HG03139 (cell line): ENCODE measurements at regions not wholly inside any gene's neighbourhood (a gene's known extent, or its start where the extent isn't known, plus 50 kb on each side); places are given as distances from the start of the nearest gene placed in this dataset.
"Not testable (repeated sequence)": the region's sequence is repeated elsewhere in the genome, so short reads cannot be mapped to it uniquely, and the experiment has no call there.

Experiments used
- ATAC-seq: cut with Tn5 transposase; IDR thresholded peaks from one replicate; pipeline ENCODE4 v1.9.1; 2021; ENCODE audit not compliant: unreplicated experiment

GRCh38 chr5:45042283-45042682 is 233.5 kb downstream of the MRPS30 start:
- no peak for ATAC-seq

GRCh38 chr5:45057564-45057963 is 248.8 kb downstream of the MRPS30 start:
- ATAC-seq = no peak

GRCh38 chr5:45060724-45061123 is 252.0 kb downstream of the MRPS30 start:
- no peak for ATAC-seq

- no peak for ATAC-seq
Observed at GRCh38 chr5:45062044-45062443, 253.3 kb downstream of the MRPS30 start.

- ATAC-seq = no peak
Observed at GRCh38 chr5:45081082-45081481, 272.3 kb downstream of the MRPS30 start.

GRCh38 chr5:45089870-45090269 is 281.1 kb downstream of the MRPS30 start:
- no peak for ATAC-seq

- ATAC-seq = no peak
Observed at GRCh38 chr5:45093377-45093776, 284.6 kb downstream of the MRPS30 start.

GRCh38 chr5:45094876-45095440 is 286.2 kb downstream of the MRPS30 start:
- ATAC-seq = no peak

GRCh38 chr5:45098483-45098882 is 289.7 kb downstream of the MRPS30 start:
- no peak for ATAC-seq

- ATAC-seq = no peak
Observed at GRCh38 chr5:45101146-45101545, 292.4 kb downstream of the MRPS30 start.

- ATAC-seq = no peak
Observed at GRCh38 chr5:45105491-45105994, 296.8 kb downstream of the MRPS30 start.

- no peak for ATAC-seq
Observed at GRCh38 chr5:45109062-45109461, 300.3 kb downstream of the MRPS30 start.

GRCh38 chr5:45109636-45110035 is 300.9 kb downstream of the MRPS30 start:
- no peak for ATAC-seq

- ATAC-seq = no peak
Observed at GRCh38 chr5:45110399-45110798, 301.7 kb downstream of the MRPS30 start.

GRCh38 chr5:45113726-45114125 is 305.0 kb downstream of the MRPS30 start:
- ATAC-seq = no peak

- no peak for ATAC-seq
Observed at GRCh38 chr5:45132972-45133371, 324.2 kb downstream of the MRPS30 start.

GRCh38 chr5:45162974-45163373 is 354.2 kb downstream of the MRPS30 start:
- no peak for ATAC-seq

- ATAC-seq = no peak
Observed at GRCh38 chr5:45171563-45171962, 362.8 kb downstream of the MRPS30 start.

GRCh38 chr5:45172634-45173033 is 363.9 kb downstream of the MRPS30 start:
- ATAC-seq = not testable (repeated sequence)

GRCh38 chr5:45179686-45180085 is 370.9 kb downstream of the MRPS30 start:
- no peak for ATAC-seq

- ATAC-seq = no peak
Observed at GRCh38 chr5:45189042-45189441, 380.3 kb downstream of the MRPS30 start.

- no peak for ATAC-seq
Observed at GRCh38 chr5:45189481-45189880, 380.7 kb downstream of the MRPS30 start.

GRCh38 chr5:45195026-45195425 is 386.3 kb downstream of the MRPS30 start:
- no peak for ATAC-seq
